NCI-H1694 (cell line): ENCODE measurements at regions not wholly inside any gene's neighbourhood (a gene's known extent, or its start where the extent isn't known, plus 50 kb on each side); places are given as distances from the start of the nearest gene placed in this dataset.
"Not testable (repeated sequence)": the region's sequence is repeated elsewhere in the genome, so short reads cannot be mapped to it uniquely, and the experiment has no call there.

ENCODE experiments used
- DNase-seq: peaks from one replicate; lab custom pipeline; 2025; lab: John Stamatoyannopoulos, UW

GRCh38 chr1:209173796-209174195 is 409.7 kb upstream of the CAMK1G start:
- not testable (repeated sequence) for DNase-seq

- DNase-seq = no peak
Observed at GRCh38 chr1:209176866-209177430, 406.6 kb upstream of the CAMK1G start.

- no peak for DNase-seq
Observed at GRCh38 chr1:209183195-209183594, 400.3 kb upstream of the CAMK1G start.

- DNase-seq = no peak
Observed at GRCh38 chr1:209187589-209187988, 395.9 kb upstream of the CAMK1G start.

GRCh38 chr1:209190591-209191261 is 392.8 kb upstream of the CAMK1G start:
- DNase-seq = peak; percentile 79

GRCh38 chr1:209191262-209191634 is 392.3 kb upstream of the CAMK1G start:
- no peak for DNase-seq

- no peak for DNase-seq
Observed at GRCh38 chr1:209196140-209196539, 387.4 kb upstream of the CAMK1G start.

- DNase-seq = no peak
Observed at GRCh38 chr1:209198961-209199750, 384.4 kb upstream of the CAMK1G start.

GRCh38 chr1:209199822-209200221 is 383.7 kb upstream of the CAMK1G start:
- no peak for DNase-seq

GRCh38 chr1:209202321-209202720 is 381.2 kb upstream of the CAMK1G start:
- DNase-seq = not testable (repeated sequence)

- DNase-seq = peak; percentile 20
Observed at GRCh38 chr1:209202830-209203532, 380.5 kb upstream of the CAMK1G start.

GRCh38 chr1:209203533-209203895 is 380.0 kb upstream of the CAMK1G start:
- DNase-seq = no peak

GRCh38 chr1:209205039-209205438 is 378.5 kb upstream of the CAMK1G start:
- DNase-seq = no peak

- DNase-seq = peak; percentile 32
Observed at GRCh38 chr1:209207126-209207700, 376.3 kb upstream of the CAMK1G start.

- peak; percentile 32 for DNase-seq
Observed at GRCh38 chr1:209207701-209208286, 375.7 kb upstream of the CAMK1G start.

- no peak for DNase-seq
Observed at GRCh38 chr1:209208648-209209047, 374.9 kb upstream of the CAMK1G start.

- DNase-seq = no peak
Observed at GRCh38 chr1:209213989-209214388, 369.5 kb upstream of the CAMK1G start.

GRCh38 chr1:209215826-209216225 is 367.7 kb upstream of the CAMK1G start:
- no peak for DNase-seq

- DNase-seq = no peak
Observed at GRCh38 chr1:209218113-209218512, 365.4 kb upstream of the CAMK1G start.

- no peak for DNase-seq
Observed at GRCh38 chr1:209218981-209219380, 364.5 kb upstream of the CAMK1G start.

- no peak for DNase-seq
Observed at GRCh38 chr1:209219791-209220524, 363.6 kb upstream of the CAMK1G start.
